Vagina (tissue), 2 donors: ENCODE measurements at regions not wholly inside any gene's neighbourhood (a gene's known extent, or its start where the extent isn't known, plus 50 kb on each side); places are given as distances from the start of the nearest gene placed in this dataset.

Experiments used
- CTCF ChIP-seq, 3 experiments: fragments of 450-650 bp in 2 of 3; fragments of 200-600 bp in 1 of 3; sonication (generic) in 1 of 3; IDR thresholded peaks; one replicate each; pipeline ENCODE4 v1.5.1; 2017 to 2019; ENCODE audit warnings: antibody characterized with exemption in 3 of 3, mild to moderate bottlenecking in 2 of 3, moderate library complexity in 2 of 3
- POLR2AphosphoS5 ChIP-seq, 2 donors: sonication (generic); formaldehyde crosslinking; IDR thresholded peaks; one replicate each; pipeline ENCODE4 v1.9.0; 2017; ENCODE audit warnings: antibody characterized with exemption in 2 of 2, mild to moderate bottlenecking in 2 of 2, low read depth in 1 of 2; ENCODE audit not compliant: insufficient read depth in 1 of 2

GRCh38 chr9:96122282-96122681 is 179.7 kb downstream of the HSD17B3 start:
- no peak for TF ChIP-seq POLR2AphosphoS5 (IDR thresholded peaks at IDR 0.05; ENCODE audit: insufficient read depth in 1 of 2, low read depth in 1 of 2)
- no peak for TF ChIP-seq CTCF (IDR thresholded peaks at IDR 0.05)
